Neural progenitor cell (in vitro differentiated cells): ENCODE measurements at regions not wholly inside any gene's neighbourhood (a gene's known extent, or its start where the extent isn't known, plus 50 kb on each side); places are given as distances from the start of the nearest gene placed in this dataset.

Experiments
- EZH2 ChIP-seq: fragments of 200-600 bp; sonication (generic); IDR thresholded peaks from 2 replicates; pipeline ENCODE4 v1.6.1; 2017; ENCODE audit warnings: antibody characterized with exemption, mild to moderate bottlenecking, moderate library complexity
- EZH2phosphoT487 ChIP-seq: fragments of 200-600 bp; sonication (generic); IDR thresholded peaks from 2 replicates; pipeline ENCODE4 v1.6.1; 2017; ENCODE audit warnings: antibody characterized with exemption
- TF ChIP-seq, protein P1 (sequence below): fragments of 200-600 bp; sonication (generic); IDR thresholded peaks from 2 replicates; pipeline ENCODE4 v1.5.1; 2017; ENCODE audit warnings: antibody characterized with exemption, mild to moderate bottlenecking

DNA sequence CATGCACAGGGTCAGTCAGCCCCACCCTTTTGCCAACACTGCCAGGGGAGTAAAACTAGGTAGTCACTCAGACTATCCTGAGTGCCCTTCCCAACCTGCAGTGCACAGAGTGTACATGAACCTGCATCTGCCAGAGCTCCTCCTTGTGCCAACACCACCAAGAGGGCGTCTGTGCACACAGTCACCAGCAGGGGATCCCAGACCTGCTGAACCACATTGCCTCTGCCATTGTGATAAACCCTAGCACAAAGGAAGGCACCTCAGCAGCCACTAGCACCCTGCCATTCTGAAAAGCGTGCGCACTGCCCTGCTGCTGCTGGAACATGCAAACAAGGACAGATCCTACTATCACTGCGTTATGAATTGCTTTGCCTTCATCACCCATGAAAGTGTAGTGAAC, 247.8 kb upstream of the POU3F4 start:
- TF ChIP-seq, protein P1, sequence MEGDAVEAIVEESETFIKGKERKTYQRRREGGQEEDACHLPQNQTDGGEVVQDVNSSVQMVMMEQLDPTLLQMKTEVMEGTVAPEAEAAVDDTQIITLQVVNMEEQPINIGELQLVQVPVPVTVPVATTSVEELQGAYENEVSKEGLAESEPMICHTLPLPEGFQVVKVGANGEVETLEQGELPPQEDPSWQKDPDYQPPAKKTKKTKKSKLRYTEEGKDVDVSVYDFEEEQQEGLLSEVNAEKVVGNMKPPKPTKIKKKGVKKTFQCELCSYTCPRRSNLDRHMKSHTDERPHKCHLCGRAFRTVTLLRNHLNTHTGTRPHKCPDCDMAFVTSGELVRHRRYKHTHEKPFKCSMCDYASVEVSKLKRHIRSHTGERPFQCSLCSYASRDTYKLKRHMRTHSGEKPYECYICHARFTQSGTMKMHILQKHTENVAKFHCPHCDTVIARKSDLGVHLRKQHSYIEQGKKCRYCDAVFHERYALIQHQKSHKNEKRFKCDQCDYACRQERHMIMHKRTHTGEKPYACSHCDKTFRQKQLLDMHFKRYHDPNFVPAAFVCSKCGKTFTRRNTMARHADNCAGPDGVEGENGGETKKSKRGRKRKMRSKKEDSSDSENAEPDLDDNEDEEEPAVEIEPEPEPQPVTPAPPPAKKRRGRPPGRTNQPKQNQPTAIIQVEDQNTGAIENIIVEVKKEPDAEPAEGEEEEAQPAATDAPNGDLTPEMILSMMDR, result no peak
- TF ChIP-seq EZH2, result no peak
- TF ChIP-seq EZH2phosphoT487, result no peak
